Trophoblast cell (in vitro differentiated cells and primary cell): ENCODE measurements at regions not wholly inside any gene's neighbourhood (a gene's known extent, or its start where the extent isn't known, plus 50 kb on each side); places are given as distances from the start of the nearest gene placed in this dataset.
A peak's percentile ranks its signal among the peaks of the same experiment; 100 is the strongest.

Experiments used
- DNase-seq, 2 donors: peaks; one replicate each; pipeline ENCODE4 v3.0.0-alpha.2; 2016
- H2AFZ ChIP-seq: 2 replicates; pipeline ENCODE4 v1.6.1; 2013; ENCODE audit warnings: low read length, moderate library complexity, mild to moderate bottlenecking; ENCODE audit not compliant: insufficient read depth, poor library complexity
- H2AK5ac ChIP-seq: 2 replicates; pipeline ENCODE4 v1.6.1; 2013; ENCODE audit warnings: mild to moderate bottlenecking, low read length
- H2BK120ac ChIP-seq: 2 replicates; pipeline ENCODE4 v1.6.1; 2013; ENCODE audit warnings: low read length, mild to moderate bottlenecking, moderate library complexity; ENCODE audit not compliant: insufficient read depth, poor library complexity
- H2BK12ac ChIP-seq: 2 replicates; pipeline ENCODE4 v1.6.1; 2013; ENCODE audit warnings: mild to moderate bottlenecking, low read length, moderate library complexity
- H2BK5ac ChIP-seq: 2 replicates; pipeline ENCODE4 v1.6.1; 2013; ENCODE audit warnings: low read length, low read depth, moderate library complexity, mild to moderate bottlenecking; ENCODE audit not compliant: poor library complexity
- H3K14ac ChIP-seq: 2 replicates; pipeline ENCODE4 v1.6.1; 2013; ENCODE audit warnings: mild to moderate bottlenecking, low read length
- H3K18ac ChIP-seq: 2 replicates; pipeline ENCODE4 v1.6.1; 2013; ENCODE audit warnings: mild to moderate bottlenecking, low read length
- H3K23ac ChIP-seq: 2 replicates; pipeline ENCODE4 v1.6.1; 2013; ENCODE audit warnings: low read length
- H3K27ac ChIP-seq: 2 replicates; pipeline ENCODE4 v1.5.1; 2013; ENCODE audit warnings: low read depth, mild to moderate bottlenecking, inconsistent platforms, low read length, moderate library complexity
- H3K27me3 ChIP-seq: 2 replicates; pipeline ENCODE4 v1.6.1; 2013; ENCODE audit warnings: inconsistent platforms, mild to moderate bottlenecking, low read length, moderate library complexity; ENCODE audit not compliant: insufficient read depth
- H3K36me3 ChIP-seq, 2 experiments: 1 replicate in 1 of 2; 2 replicates in 1 of 2; pipeline ENCODE4 v1.6.1; 2013; ENCODE audit warnings: low read length in 2 of 2, mild to moderate bottlenecking in 2 of 2, moderate library complexity in 1 of 2; ENCODE audit not compliant: insufficient read depth in 2 of 2, control insufficient read depth in 1 of 2
- H3K4ac ChIP-seq: 2 replicates; pipeline ENCODE4 v1.6.1; 2013; ENCODE audit warnings: low read depth, mild to moderate bottlenecking, low read length, moderate library complexity
- H3K4me1 ChIP-seq, 2 experiments: 1 replicate in 1 of 2; 2 replicates in 1 of 2; pipeline ENCODE4 v1.6.1; 2013; ENCODE audit warnings: low read length in 2 of 2, mild to moderate bottlenecking in 2 of 2, moderate library complexity in 1 of 2; ENCODE audit not compliant: insufficient read depth in 2 of 2, control insufficient read depth in 1 of 2
- H3K4me2 ChIP-seq: 2 replicates; pipeline ENCODE4 v1.6.1; 2013; ENCODE audit warnings: inconsistent platforms, mild to moderate bottlenecking, low read length, moderate library complexity
- H3K4me3 ChIP-seq: 2 replicates; pipeline ENCODE4 v1.5.1; 2013; ENCODE audit warnings: mild to moderate bottlenecking, low read depth, low read length, inconsistent platforms
- H3K79me1 ChIP-seq: one replicate; pipeline ENCODE4 v1.6.1; 2013; ENCODE audit warnings: low read length
- H3K79me2 ChIP-seq: 2 replicates; pipeline ENCODE4 v1.6.1; 2013; ENCODE audit warnings: low read length, mild to moderate bottlenecking; ENCODE audit not compliant: control insufficient read depth, insufficient read depth, poor library complexity
- H3K9ac ChIP-seq: 2 replicates; pipeline ENCODE4 v1.6.1; 2013; ENCODE audit warnings: mild to moderate bottlenecking, low read length
- H3K9me3 ChIP-seq: 2 replicates; pipeline ENCODE4 v1.6.1; 2013; ENCODE audit warnings: low read depth, mild to moderate bottlenecking, control low read depth, inconsistent platforms, low read length; ENCODE audit not compliant: insufficient read depth
- H4K12ac ChIP-seq: 2 replicates; pipeline ENCODE4 v1.6.1; 2013; ENCODE audit warnings: low read depth, mild to moderate bottlenecking, low read length, moderate library complexity
- H4K8ac ChIP-seq: 2 replicates; pipeline ENCODE4 v1.6.1; 2013; ENCODE audit warnings: low read depth, mild to moderate bottlenecking, low read length, moderate library complexity
- H4K91ac ChIP-seq: one replicate; pipeline ENCODE4 v1.6.1; 2013; ENCODE audit warnings: low read depth, mild to moderate bottlenecking, low read length, moderate library complexity
- WGBS: extraction: QIAGEN DNeasy Blood & Tissue Kit; methylation state at CpG from one replicate; pipeline ENCODE4 v1.1.7; 2013; ENCODE audit warnings: missing lambda C conversion rate; ENCODE audit not compliant: insufficient read length, insufficient coverage; ENCODE audit errors: extremely low coverage; 5-methylcytosine and 5-hydroxymethylcytosine counted together

DNA sequence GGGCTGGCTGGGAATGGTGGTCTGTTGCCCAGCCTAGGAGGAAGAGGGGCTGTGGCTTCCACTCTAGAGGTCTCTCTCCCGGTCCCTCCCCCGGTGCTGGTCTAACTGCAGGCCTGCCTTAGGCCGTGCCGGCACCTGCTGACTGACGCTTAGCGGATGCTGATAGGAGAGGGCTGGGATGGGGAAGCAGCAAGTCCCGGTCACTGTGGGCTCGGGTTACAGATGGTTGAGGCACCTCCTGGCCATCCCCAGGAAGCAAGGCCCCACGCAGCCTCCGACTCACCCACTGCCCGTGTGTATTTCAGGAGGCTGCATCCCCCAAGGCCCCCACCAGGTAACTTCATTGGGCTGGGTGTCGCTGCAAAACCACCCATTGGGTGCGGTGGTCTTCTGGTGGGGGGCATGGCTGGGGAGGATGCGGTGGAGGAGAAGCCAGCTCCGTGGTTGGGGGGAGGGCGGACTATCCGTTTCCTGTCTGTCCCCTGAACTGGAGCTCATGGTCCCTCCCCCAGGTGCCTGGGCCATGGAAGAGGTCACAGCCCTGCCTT is 278.9 kb downstream of the SEC14L1 start:
- Histone ChIP-seq H3K23ac (no peak overlapping the region), H3K9me3 (peaks cover 1% of the 10 kb centered on the region), H3K4me3 (no peak overlapping the region), H4K8ac (no peak overlapping the region), H3K4me2 (no peak overlapping the region), H4K12ac (no peak overlapping the region), H3K79me1 (peaks cover 9% of the 10 kb centered on the region), H3K4ac (no peak overlapping the region), H3K14ac (no peak overlapping the region), H4K91ac (no peak overlapping the region), H2BK120ac (no peak overlapping the region), H2AFZ (no peak overlapping the region), H3K4me1 (peaks cover 43 to 45% of the 10 kb centered on the region in 2 experiments), H3K79me2 (no peaks in the 10 kb centered on the region), H3K27ac (no peak overlapping the region), H3K18ac (no peak overlapping the region), H3K27me3 (no peaks in the 10 kb centered on the region), H3K9ac (no peak overlapping the region), H2AK5ac (peak overlapping the region; percentile 22), H2BK12ac (no peak overlapping the region), H2BK5ac (no peak overlapping the region), H3K36me3 (peaks cover 1 to 4% of the 10 kb centered on the region in 2 experiments)
- DNase-seq = no peak
- WGBS = no CpG with 5 or more reads among the region's 17 CpGs

DNA sequence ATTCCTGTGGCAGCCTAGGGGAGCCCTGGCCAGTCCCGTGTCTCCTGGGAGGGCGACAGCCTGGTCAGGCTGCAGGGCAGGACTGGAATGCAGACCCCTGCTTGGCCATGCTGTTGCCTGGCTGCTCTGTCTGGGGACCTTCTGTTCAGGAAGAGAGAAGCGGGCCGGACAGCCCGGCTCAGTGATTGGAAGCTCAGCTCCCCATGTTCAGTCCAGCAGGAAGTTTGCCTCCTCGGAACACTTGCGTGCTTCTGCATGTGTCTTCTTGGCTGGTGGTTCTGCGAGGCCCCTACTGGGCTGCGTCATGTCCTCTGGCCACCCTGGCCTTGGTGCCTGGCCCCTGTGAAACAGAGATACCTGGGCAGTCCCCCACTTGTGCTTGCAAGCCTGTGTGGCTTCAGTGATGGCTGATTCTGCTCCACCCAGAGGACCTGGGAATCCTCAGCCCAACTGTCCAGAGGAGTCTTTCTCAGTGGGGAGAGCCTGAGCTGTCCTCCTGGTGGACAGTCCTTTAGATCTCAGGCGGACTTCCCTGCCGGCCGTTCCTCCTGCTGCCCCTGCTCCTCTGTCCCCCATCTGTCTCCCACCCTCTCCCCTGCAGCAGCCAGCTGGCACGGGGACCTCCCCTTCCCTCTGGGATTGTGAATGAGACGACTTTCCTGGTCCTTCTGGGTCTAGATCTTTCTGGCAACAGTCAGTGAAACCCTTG is 279.5 kb downstream of the SEC14L1 start:
- Histone ChIP-seq H2BK5ac (no peak overlapping the region), H3K4me3 (no peak overlapping the region), H3K9me3 (peaks cover 1% of the 10 kb centered on the region), H3K14ac (no peak overlapping the region), H3K79me2 (no peaks in the 10 kb centered on the region), H2AK5ac (no peak overlapping the region), H3K4me2 (no peak overlapping the region), H3K18ac (peak overlapping the region; percentile 1), H4K8ac (no peak overlapping the region), H3K36me3 (peaks cover 1 to 4% of the 10 kb centered on the region in 2 experiments), H2BK120ac (no peak overlapping the region), H3K27me3 (no peaks in the 10 kb centered on the region), H3K4ac (no peak overlapping the region), H3K9ac (no peak overlapping the region), H3K23ac (no peak overlapping the region), H2AFZ (no peak overlapping the region), H2BK12ac (peak overlapping the region; percentile 16), H4K91ac (peak overlapping the region; percentile 0), H3K27ac (peak overlapping the region; percentile 19), H3K4me1 (peaks cover 48 to 51% of the 10 kb centered on the region in 2 experiments), H3K79me1 (peaks cover 10% of the 10 kb centered on the region), H4K12ac (no peak overlapping the region)
- DNase-seq = no peak
- WGBS = no CpG with 5 or more reads among the region's 14 CpGs

DNA sequence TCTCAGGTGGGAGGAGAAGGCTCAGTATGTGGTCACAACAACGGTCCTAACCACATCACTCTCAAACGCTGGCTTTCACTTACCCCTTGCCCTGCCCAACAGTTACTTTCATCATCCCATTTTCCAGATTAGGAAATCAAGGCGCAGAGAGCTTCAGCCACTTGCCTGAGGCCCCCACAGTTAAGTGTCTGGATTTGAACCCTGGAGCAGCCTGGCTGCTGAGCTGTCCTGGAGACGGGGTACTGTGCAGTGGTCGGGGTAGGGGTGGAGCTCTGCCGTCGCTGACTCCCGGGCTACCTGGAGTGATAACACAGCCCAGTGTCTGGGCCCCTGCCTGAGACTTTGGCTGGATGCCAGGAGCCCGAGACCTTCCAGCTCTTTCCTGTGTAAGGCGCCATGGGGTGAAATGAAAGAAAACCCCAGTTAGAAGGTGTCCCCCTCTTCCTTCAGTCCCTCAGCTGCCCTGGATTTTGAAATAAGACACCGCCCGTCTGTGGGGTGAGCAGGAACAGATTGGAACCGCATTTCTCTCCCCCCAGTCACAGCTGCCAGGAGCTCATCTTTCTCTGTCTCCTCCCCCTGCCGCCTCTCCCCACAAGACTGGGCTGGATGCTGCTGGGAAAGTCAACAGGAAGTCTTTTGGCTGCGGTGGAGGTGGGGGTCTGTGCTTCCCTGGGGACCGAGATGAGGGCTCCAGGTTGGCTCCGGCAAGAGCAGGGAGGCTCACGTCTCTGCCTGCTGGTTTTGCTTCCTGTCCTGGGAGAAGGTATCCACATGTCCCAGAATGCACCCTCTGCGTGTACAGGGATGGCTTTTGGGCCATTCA is 280.2 kb downstream of the SEC14L1 start:
- no peak overlapping the region for H3K23ac ChIP-seq
- no CpG with 5 or more reads among the region's 19 CpGs for WGBS
- peaks cover 17% of the 10 kb centered on the region for H3K79me1 ChIP-seq
- no peaks in the 10 kb centered on the region for H3K9me3 ChIP-seq
- peak overlapping the region; percentile 18 for H2AK5ac ChIP-seq
- H4K12ac ChIP-seq = no peak overlapping the region
- peak overlapping the region; percentile 25 for H3K27ac ChIP-seq
- H2BK12ac ChIP-seq = peak overlapping the region; percentile 20
- no peak for DNase-seq
- no peak overlapping the region for H3K4me3 ChIP-seq
- H3K4me1 ChIP-seq = peaks cover 55 to 59% of the 10 kb centered on the region in 2 experiments
- peak overlapping the region; percentile 14 for H2BK120ac ChIP-seq
- peak overlapping the region; percentile 12 for H2BK5ac ChIP-seq
- H3K9ac ChIP-seq = no peak overlapping the region
- peak overlapping the region; percentile 7 for H3K14ac ChIP-seq
- no peaks in the 10 kb centered on the region for H3K79me2 ChIP-seq
- no peak overlapping the region for H4K8ac ChIP-seq
- H3K4me2 ChIP-seq = no peak overlapping the region
- H3K27me3 ChIP-seq = no peaks in the 10 kb centered on the region
- H3K4ac ChIP-seq = peak overlapping the region; percentile 37
- peak overlapping the region; percentile 44 for H4K91ac ChIP-seq
- H3K36me3 ChIP-seq = peaks cover 1 to 3% of the 10 kb centered on the region in 2 experiments
- no peak overlapping the region for H2AFZ ChIP-seq
- peak overlapping the region; percentile 21 for H3K18ac ChIP-seq

DNA sequence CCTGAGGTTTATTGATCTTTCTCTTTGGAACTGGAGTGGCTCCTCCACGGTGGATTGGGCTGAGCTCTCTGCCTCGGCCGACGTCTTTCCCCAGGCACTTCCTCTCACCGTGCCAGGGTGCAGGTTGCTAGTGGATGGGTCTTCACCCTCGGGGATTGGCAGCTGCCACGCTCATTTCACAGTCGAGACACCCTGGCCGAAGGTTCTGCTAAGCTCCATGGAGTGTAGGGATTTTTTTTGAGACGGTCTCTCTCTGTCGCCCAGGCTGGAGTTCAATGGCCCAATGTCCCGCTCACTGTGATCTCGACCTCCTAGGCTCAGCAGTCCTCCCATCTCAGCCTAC is 280.8 kb downstream of the SEC14L1 start:
- no peak overlapping the region for H3K9ac ChIP-seq
- H3K4me2 ChIP-seq = no peak overlapping the region
- H4K91ac ChIP-seq = peak overlapping the region; percentile 44
- H3K27ac ChIP-seq = peak overlapping the region; percentile 25
- peak overlapping the region; percentile 17 for H3K18ac ChIP-seq
- peak overlapping the region; percentile 12 for H2BK5ac ChIP-seq
- no peaks in the 10 kb centered on the region for H3K79me2 ChIP-seq
- H3K4ac ChIP-seq = peak overlapping the region; percentile 37
- H3K23ac ChIP-seq = no peak overlapping the region
- H3K4me1 ChIP-seq = peaks cover 60 to 64% of the 10 kb centered on the region in 2 experiments
- H3K36me3 ChIP-seq = peaks cover 1 to 3% of the 10 kb centered on the region in 2 experiments
- peak overlapping the region; percentile 33 for H2AK5ac ChIP-seq
- peak overlapping the region; percentile 20 for H2BK12ac ChIP-seq
- H3K4me3 ChIP-seq = no peak overlapping the region
- H3K9me3 ChIP-seq = no peaks in the 10 kb centered on the region
- H3K79me1 ChIP-seq = peaks cover 20% of the 10 kb centered on the region
- no peak overlapping the region for H4K12ac ChIP-seq
- H3K27me3 ChIP-seq = no peaks in the 10 kb centered on the region
- DNase-seq = no peak
- H2BK120ac ChIP-seq = peak overlapping the region; percentile 14
- peak overlapping the region; percentile 7 for H3K14ac ChIP-seq
- H2AFZ ChIP-seq = no peak overlapping the region
- no peak overlapping the region for H4K8ac ChIP-seq
- no CpG with 5 or more reads among the region's 13 CpGs for WGBS
